ENCODE measurements at regions not wholly inside any gene's neighbourhood (a gene's known extent, or its start where the extent isn't known, plus 50 kb on each side); places are given as distances from the start of the nearest gene placed in this dataset.

DNA sequence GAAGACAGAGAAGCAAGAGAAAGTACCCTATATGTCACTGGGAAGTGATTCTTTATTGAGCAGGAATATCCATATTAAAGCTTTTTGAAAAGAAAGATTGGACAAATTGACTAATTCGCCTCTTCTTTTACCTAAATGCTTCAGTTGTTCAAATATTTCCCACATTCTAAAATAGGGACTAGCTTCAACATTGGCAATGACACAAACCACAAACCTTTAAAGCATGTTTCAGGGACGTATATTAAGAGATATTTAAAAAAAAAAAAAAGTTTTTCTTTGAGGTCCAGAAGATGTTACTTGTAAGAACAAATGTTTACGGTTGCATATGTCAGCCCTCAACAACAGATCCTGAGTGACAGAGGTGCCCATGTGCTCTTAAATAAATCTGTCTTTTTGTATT, 235.0 kb upstream of the NFIA start:
- TF ChIP-seq, protein P1, sequence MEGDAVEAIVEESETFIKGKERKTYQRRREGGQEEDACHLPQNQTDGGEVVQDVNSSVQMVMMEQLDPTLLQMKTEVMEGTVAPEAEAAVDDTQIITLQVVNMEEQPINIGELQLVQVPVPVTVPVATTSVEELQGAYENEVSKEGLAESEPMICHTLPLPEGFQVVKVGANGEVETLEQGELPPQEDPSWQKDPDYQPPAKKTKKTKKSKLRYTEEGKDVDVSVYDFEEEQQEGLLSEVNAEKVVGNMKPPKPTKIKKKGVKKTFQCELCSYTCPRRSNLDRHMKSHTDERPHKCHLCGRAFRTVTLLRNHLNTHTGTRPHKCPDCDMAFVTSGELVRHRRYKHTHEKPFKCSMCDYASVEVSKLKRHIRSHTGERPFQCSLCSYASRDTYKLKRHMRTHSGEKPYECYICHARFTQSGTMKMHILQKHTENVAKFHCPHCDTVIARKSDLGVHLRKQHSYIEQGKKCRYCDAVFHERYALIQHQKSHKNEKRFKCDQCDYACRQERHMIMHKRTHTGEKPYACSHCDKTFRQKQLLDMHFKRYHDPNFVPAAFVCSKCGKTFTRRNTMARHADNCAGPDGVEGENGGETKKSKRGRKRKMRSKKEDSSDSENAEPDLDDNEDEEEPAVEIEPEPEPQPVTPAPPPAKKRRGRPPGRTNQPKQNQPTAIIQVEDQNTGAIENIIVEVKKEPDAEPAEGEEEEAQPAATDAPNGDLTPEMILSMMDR (IDR thresholded peaks at IDR 0.05; ENCODE audit: insufficient read depth, low read length, poor library complexity, severe bottlenecking): no peak
- no peak for TF ChIP-seq EZH2phosphoT487 (conservative IDR thresholded peaks at IDR 0.05; ENCODE audit: low read length)

Data from SU-DHL-6 (cell line).